Astrocyte of the hippocampus (primary cell): ENCODE measurements at regions not wholly inside any gene's neighbourhood (a gene's known extent, or its start where the extent isn't known, plus 50 kb on each side); places are given as distances from the start of the nearest gene placed in this dataset.
"Not testable (repeated sequence)": the region's sequence is repeated elsewhere in the genome, so short reads cannot be mapped to it uniquely, and the experiment has no call there.

ENCODE experiments used
- DNase-seq: peaks from one replicate; pipeline ENCODE4 v3.0.0; 2011; ENCODE audit warnings: low read depth, low spot score

- peak; percentile 98 for DNase-seq
These were observed 132.3 kb upstream of the C11orf58 start for GRCh38 chr11:16605894-16606783.

GRCh38 chr11:16605389-16605893, 133.0 kb upstream of the C11orf58 start:
- peak; percentile 65 for DNase-seq

DNA sequence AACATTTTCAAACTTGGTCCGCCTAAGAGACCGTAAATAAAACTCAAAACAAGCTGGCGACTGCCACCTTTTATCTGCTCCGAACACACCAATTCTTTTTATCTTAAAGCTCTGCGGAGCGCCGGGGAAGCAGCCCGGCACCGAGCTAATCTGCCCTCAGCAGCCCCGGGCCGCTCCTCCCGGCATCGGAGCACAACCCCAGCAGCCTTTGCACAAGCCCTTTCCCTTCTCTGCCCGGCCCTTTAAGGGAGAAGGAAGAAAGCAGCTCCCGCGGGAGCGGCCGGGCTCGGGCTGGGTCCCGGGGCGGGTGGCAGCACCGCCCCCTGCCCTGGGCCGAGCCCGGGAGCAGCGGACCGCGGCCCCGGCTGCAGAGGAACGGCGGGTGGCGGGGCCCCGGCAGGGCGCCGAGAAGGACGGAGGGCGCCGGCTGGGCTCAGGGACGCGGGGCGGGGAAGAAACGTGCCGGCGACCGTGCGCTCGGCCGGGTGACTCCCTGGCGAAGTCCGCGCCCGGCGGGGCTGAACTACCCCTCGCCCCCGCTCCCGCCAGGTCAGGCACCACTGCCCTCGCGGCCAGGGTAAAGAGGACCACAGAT, 133.6 kb upstream of the C11orf58 start:
- peak; percentile 80 for DNase-seq

DNA sequence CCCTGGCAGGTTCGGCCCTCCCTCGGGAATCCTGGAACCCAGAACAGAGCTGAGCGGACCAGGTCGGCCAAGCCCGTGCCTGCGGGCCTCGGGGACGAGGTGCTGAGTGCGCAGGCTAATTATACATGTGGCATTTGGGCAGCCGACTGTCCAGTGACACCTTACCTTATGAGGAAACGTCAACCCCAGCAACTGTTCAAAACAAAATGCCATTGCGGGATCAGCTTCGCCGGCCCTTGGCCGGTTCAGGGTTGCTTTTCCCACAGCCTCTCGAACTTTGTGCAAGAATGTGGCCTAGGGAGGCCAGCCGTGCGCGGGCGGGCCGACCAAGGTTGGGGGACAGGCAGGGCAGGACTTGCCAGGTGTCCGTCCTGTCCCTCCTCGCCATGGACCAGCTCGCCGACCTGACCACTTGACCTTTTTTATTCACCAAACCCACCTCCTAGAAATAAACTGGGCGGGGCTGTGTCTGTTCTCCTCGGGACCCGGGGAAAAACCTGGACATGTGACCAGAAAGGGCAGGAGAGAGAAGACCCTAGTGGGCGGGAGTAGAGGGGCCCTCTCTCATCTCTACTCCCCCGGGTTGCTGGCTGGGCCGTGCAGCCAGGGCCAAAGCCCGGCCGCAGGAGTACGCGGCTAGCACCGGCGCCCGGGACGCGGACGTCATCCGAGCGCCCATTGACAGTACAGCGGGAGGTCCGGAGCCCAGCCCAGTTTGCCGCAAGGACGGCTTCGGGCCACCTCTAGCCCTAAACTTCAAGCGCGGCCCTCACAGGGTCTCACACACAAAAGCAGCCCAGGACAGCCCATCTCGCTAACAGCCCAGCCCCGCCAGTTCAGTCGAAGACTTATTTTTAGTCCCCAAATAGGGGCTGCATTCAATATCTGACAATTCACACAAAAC, 134.3 kb upstream of the C11orf58 start:
- peak; percentile 72 for DNase-seq

GRCh38 chr11:16603245-16603644, 135.2 kb upstream of the C11orf58 start:
- peak; percentile 4 for DNase-seq

DNA sequence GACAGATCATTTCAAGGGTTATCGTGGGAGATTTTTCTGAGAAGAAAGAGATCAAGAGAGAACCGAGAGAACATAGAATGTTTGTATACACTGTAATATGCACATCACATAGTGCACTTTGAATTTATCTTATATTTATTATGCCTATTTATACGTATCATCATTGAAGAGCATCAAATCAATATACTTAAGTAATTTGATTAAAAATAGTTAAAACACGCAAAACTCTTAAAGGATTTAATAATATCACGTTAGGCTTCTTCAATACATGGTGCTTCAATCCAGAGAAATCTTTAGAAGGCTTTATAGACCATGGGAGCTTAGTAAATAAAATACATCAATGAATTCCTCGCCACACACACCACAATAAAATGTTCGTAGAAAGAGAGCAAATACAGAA, 139.5 kb upstream of the C11orf58 start:
- no peak for DNase-seq

GRCh38 chr11:16598032-16598431, 140.4 kb upstream of the C11orf58 start:
- no peak for DNase-seq

DNA sequence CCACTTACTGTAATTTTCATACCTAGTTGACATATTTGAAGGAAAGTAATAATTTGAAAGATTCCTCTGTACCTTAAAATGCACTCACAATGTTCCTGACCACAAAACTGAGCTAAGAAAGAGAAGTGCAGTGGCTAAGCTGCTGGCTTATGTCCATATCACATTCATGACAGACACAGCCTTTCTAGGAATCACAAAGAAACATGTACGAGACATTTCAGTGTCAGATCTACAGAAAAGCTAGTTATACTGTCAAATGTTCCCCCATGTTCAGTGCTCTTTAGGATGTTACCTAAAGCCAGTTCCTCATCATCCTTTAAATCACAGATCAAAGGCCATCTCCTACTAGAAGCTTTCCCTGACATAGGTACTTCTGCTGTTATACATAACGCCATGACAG, 142.2 kb upstream of the C11orf58 start:
- DNase-seq, result peak; percentile 29

GRCh38 chr11:16591157-16591556, 147.3 kb upstream of the C11orf58 start:
- no peak for DNase-seq

DNA sequence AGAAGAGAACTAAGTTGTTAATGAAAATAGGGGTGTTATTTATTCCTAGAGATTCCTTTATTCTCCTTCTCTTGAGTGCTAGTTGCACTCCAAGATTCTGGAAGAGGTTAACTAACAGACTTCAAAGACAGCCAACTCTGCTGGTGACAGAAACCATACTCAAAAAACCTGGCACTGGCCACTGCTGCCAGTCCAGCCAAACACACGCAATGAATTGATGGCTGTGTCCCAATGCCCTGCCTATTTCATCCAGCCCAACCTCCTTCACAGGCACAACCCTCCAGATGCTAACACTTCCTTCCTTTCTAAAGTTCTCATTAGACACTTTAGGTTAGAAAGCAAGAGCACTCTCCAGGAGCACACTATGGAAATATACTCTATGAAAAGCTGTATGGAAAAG, 150.8 kb upstream of the C11orf58 start:
- DNase-seq, result peak; percentile 19

DNA sequence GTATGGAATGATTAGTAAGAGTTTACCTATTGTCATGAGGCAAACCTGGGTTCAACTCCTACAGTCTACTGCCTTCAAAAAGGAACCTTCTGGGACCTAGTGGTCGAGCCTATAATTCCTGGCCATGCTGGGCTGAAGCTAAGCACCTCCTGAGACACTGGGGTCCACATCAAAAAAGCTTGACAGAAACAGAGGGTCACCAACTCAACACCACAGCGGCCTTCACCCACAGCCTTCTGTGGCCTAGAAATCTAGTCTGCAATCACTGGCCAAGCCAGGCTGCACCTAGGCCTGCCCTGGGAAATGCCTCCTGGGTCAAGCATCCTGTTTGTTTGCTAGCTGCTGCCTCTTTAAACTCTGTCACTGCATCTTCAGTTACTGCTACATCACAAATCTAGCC, 153.9 kb upstream of the C11orf58 start:
- DNase-seq, result no peak

GRCh38 chr11:16581078-16581477, 157.4 kb upstream of the C11orf58 start:
- not testable (repeated sequence) for DNase-seq

- no peak for DNase-seq
These were observed 161.0 kb upstream of the C11orf58 start for GRCh38 chr11:16577490-16577889.

- not testable (repeated sequence) for DNase-seq
These were observed 163.6 kb upstream of the C11orf58 start for GRCh38 chr11:16574889-16575288.

- DNase-seq, result peak; percentile 4
These were observed 165.5 kb upstream of the C11orf58 start for GRCh38 chr11:16572945-16573344.

- DNase-seq, result no peak
These were observed 177.3 kb upstream of the C11orf58 start for GRCh38 chr11:16561150-16561549.

- DNase-seq, result no peak
These were observed 180.0 kb upstream of the C11orf58 start for GRCh38 chr11:16558494-16558893.

DNA sequence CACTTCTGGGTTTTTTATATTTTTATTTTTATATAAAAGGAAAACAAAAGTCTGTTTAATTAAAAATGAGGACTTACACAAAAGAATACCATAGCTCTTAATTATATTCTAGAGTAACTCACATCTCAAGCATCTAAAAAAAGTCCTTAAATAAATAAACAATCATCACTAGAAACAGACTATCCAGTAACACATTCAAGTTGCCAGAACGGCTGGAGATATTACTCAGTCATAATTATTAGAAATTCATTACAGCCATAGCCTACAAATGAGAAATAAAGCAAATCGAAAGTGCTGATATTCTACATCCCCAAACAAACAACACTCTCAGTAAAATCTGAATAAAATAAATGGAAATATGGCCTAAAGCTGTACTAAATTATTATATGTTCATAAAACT, 182.5 kb upstream of the C11orf58 start:
- no peak for DNase-seq

DNA sequence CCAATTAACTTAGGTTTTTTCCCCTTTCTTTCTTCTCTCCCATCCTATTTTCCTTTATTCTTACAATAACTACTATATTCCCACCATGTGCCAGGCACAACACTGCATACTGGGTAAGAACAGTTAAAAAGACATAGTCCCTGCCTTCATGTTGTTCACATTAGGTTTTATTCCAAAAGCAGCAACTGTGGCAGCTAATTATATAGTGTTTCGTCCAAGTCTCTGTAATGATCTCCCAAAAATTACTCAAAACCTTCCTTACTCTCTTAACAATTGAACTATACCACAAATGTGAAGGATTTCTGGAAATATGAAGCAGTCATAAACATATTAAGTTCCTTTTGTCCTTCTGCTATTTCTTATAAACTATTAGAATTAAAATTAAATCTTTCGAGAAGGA, 184.1 kb upstream of the C11orf58 start:
- no peak for DNase-seq

DNA sequence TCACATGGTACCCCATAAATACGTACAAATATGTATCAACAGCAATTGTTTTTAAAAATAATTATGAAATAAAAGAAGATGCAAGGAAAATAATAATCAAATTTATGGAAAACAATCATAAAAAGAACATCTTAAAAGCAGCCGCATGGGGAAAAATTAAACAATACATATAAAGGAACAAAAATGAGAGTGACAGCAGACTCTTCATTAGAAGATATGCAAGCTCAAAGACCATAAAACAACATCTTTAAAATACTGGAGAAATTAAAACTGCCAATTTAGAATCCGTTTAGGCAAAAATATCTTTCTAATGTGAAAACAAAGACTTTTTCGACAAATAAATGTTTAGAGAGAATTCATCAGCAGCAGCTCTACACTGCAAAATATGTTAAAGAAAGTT, 190.6 kb upstream of the C11orf58 start:
- no peak for DNase-seq

DNA sequence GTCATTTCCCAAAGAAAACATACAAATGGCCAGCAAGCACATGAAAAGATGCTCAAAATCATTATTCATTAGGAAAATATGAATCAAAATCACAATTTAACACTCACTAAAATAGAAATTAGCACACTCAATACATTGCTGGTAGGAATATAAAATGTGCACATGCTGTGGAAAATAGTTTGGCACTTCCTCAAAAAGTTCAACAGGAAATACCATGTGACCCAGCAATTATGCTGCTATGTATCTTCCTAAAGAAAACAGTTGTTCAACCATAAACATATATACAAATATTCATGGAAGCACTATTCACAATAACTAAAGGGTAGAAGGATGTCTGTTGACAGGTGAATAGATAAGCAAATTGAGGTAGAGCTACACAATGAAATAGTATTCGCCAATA, 187.3 kb upstream of the SOX6 start:
- no peak for DNase-seq

GRCh38 chr11:16542353-16542752, 186.0 kb upstream of the SOX6 start:
- no peak for DNase-seq
